SK-N-SH (cell line): ENCODE measurements at regions not wholly inside any gene's neighbourhood (a gene's known extent, or its start where the extent isn't known, plus 50 kb on each side); places are given as distances from the start of the nearest gene placed in this dataset.

Experiments
- CTCF ChIA-PET: fragments of 300-600, 350-600 bp; formaldehyde crosslinking; extraction: SDS; loops from one replicate; lab custom pipeline; 2021; lab: Yijun Ruan, JAX
- POLR2A ChIA-PET: fragments of 350-600 bp; sonication (Branson Sonifier 250); formaldehyde crosslinking; extraction: SDS; loops from one replicate; lab custom pipeline; 2020; ENCODE audit warnings: antibody characterized with exemption, inconsistent platforms; lab: Yijun Ruan, JAX
- DNase-seq: peaks from one replicate; pipeline ENCODE4 v3.0.0; 2012
- H2AFZ ChIP-seq: fragments of 200-600 bp; sonication (generic); 2 replicates; pipeline ENCODE4 v1.8.1; 2016; ENCODE audit warnings: antibody characterized with exemption, mild to moderate bottlenecking, low read depth
- H3F3A ChIP-seq: fragments of 200-600 bp; sonication (generic); replicated peaks from 2 replicates; pipeline ENCODE3; 2016; ENCODE audit warnings: antibody characterized with exemption, mild to moderate bottlenecking; ENCODE audit not compliant: insufficient read depth
- H3K27ac ChIP-seq, 2 experiments: fragments of 200-500 bp in 1 of 2; fragments of 200-600 bp in 1 of 2; sonication (Bioruptor generic) in 1 of 2; sonication (generic), shearing (Covaris generic) in 1 of 2; 2 replicates each; pipeline versions ENCODE4 v1.5.1 to v1.6.1; 2014 to 2016; ENCODE audit warnings: low read depth in 2 of 2, inconsistent platforms in 1 of 2, low read length in 1 of 2, mild to moderate bottlenecking in 1 of 2, mixed read lengths in 1 of 2
- H3K27me3 ChIP-seq: fragments of 200-600 bp; sonication (generic), shearing (Covaris generic); 2 replicates; pipeline ENCODE4 v1.6.1; 2016; ENCODE audit warnings: mixed run types; ENCODE audit not compliant: insufficient read depth
- H3K36me3 ChIP-seq, 2 experiments: fragments of 200-500 bp in 1 of 2; fragments of 200-600 bp in 1 of 2; sonication (Bioruptor generic) in 1 of 2; sonication (generic) in 1 of 2; replicated peaks in 1 of 2; 2 replicates each; pipeline versions ENCODE3 to v1.5.1; 2014 to 2016; ENCODE audit warnings: low read length in 1 of 2, mild to moderate bottlenecking in 1 of 2; ENCODE audit not compliant: insufficient read depth in 2 of 2, control insufficient read depth in 1 of 2
- H3K4me1 ChIP-seq, 2 experiments: fragments of 200-500 bp in 1 of 2; fragments of 200-600 bp in 1 of 2; sonication (Bioruptor generic) in 1 of 2; sonication (generic), shearing (Covaris generic) in 1 of 2; 2 replicates each; pipeline versions ENCODE4 v1.5.1 to v1.6.1; 2014 to 2016; ENCODE audit warnings: low read depth in 1 of 2, low read length in 1 of 2, mixed run types in 1 of 2; ENCODE audit not compliant: insufficient read depth in 2 of 2, control insufficient read depth in 1 of 2
- H3K4me2 ChIP-seq: fragments of 200-600 bp; sonication (generic), shearing (Covaris generic); 2 replicates; pipeline ENCODE4 v1.6.1; 2017; ENCODE audit warnings: mixed run types
- H3K4me3 ChIP-seq, 2 experiments: fragments of 200-500 bp in 1 of 2; fragments of 200-600 bp in 1 of 2; sonication (Bioruptor generic) in 1 of 2; sonication (generic), shearing (Covaris generic) in 1 of 2; 2 replicates each; pipeline versions ENCODE4 v1.5.1 to v1.8.1; 2014 to 2016; ENCODE audit warnings: low read depth in 2 of 2, inconsistent platforms in 1 of 2, low read length in 1 of 2, mild to moderate bottlenecking in 1 of 2, mixed read lengths in 1 of 2, moderate library complexity in 1 of 2
- H3K79me2 ChIP-seq: fragments of 200-600 bp; sonication (generic); 2 replicates; pipeline ENCODE4 v1.8.1; 2017; ENCODE audit warnings: mild to moderate bottlenecking; ENCODE audit not compliant: insufficient read depth
- H3K9ac ChIP-seq: fragments of 200-600 bp; sonication (generic); 2 replicates; pipeline ENCODE4 v1.6.1; 2017; ENCODE audit warnings: mixed run types
- H3K9me2 ChIP-seq: fragments of 200-600 bp; sonication (generic); 2 replicates; pipeline ENCODE4 v1.6.1; 2017; ENCODE audit warnings: mixed run types
- H3K9me3 ChIP-seq: fragments of 200-600 bp; sonication (generic); 2 replicates; pipeline ENCODE4 v1.6.1; 2017; ENCODE audit warnings: mixed run types, mild to moderate bottlenecking, moderate library complexity
- H4K20me1 ChIP-seq: fragments of 200-600 bp; sonication (generic); 2 replicates; pipeline ENCODE4 v1.6.1; 2017; ENCODE audit warnings: mild to moderate bottlenecking, mixed run types; ENCODE audit not compliant: insufficient read depth
- EP300 ChIP-seq, 2 experiments: IDR thresholded peaks; 2 replicates each; pipeline versions ENCODE4 v1.4.0 to v1.6.1; 2012; ENCODE audit warnings: borderline replicate concordance in 1 of 2, low read depth in 1 of 2, low read length in 1 of 2
- EZH2phosphoT487 ChIP-seq: fragments of 200-600 bp; sonication (generic); IDR thresholded peaks from 2 replicates; pipeline ENCODE4 v1.6.1; 2017; ENCODE audit warnings: low read depth, mixed run types, mild to moderate bottlenecking, antibody characterized with exemption, moderate library complexity, borderline replicate concordance
- FOSL2 ChIP-seq: IDR thresholded peaks from 2 replicates; pipeline ENCODE4 v1.4.0; 2012; ENCODE audit warnings: low read depth, mild to moderate bottlenecking, moderate library complexity, borderline replicate concordance
- FOXJ3 ChIP-seq: sonication (generic); formaldehyde crosslinking; IDR thresholded peaks from 2 replicates; pipeline ENCODE4 v1.5.1; 2020; ENCODE audit warnings: mild to moderate bottlenecking, missing genetic modification reagents
- GATA2 ChIP-seq: sonication (generic); formaldehyde crosslinking; IDR thresholded peaks from 2 replicates; pipeline ENCODE4 v1.5.0; 2020; ENCODE audit warnings: mild to moderate bottlenecking, missing genetic modification reagents
- MXI1 ChIP-seq: IDR thresholded peaks from 2 replicates; pipeline ENCODE4 v1.6.1; 2012; ENCODE audit warnings: mild to moderate bottlenecking, low read depth, low read length, improper control_type of control experiment
- NFIC ChIP-seq: IDR thresholded peaks from 2 replicates; pipeline ENCODE4 v1.4.0; 2012; ENCODE audit warnings: borderline replicate concordance
- NRF1 ChIP-seq: IDR thresholded peaks from 2 replicates; pipeline ENCODE4 v1.6.1; 2012; ENCODE audit warnings: low read depth, mild to moderate bottlenecking, low read length
- POLR2AphosphoS5 ChIP-seq: IDR thresholded peaks from 2 replicates; pipeline ENCODE4 v1.6.1; 2012; ENCODE audit warnings: low read depth, low read length
- RCOR1 ChIP-seq: fragments of 150-350 bp; IDR thresholded peaks from 2 replicates; pipeline ENCODE4 v1.6.1; 2017; ENCODE audit warnings: antibody characterized with exemption, low read length
- TCF12 ChIP-seq: IDR thresholded peaks from 2 replicates; pipeline ENCODE4 v1.4.0; 2012
- TEAD4 ChIP-seq: IDR thresholded peaks from 2 replicates; pipeline ENCODE4 v1.4.0; 2012; ENCODE audit warnings: mild to moderate bottlenecking, borderline replicate concordance; ENCODE audit not compliant: insufficient read depth
- WGBS: methylation state at CpG from one replicate; pipeline ENCODE4 v1.1.6; 2017; ENCODE audit warnings: low lambda C conversion rate; 5-methylcytosine and 5-hydroxymethylcytosine counted together
- TF ChIP-seq, protein P1 (sequence below): fragments of 150-350 bp; IDR thresholded peaks from 2 replicates; pipeline ENCODE4 v1.6.1; 2016; ENCODE audit warnings: mild to moderate bottlenecking, low read depth, low read length
- TF ChIP-seq, protein P2 (sequence below): IDR thresholded peaks from 2 replicates; pipeline ENCODE4; 2012
- TF ChIP-seq, protein P3 (sequence below): IDR thresholded peaks from 2 replicates; pipeline ENCODE4 v1.4.0; 2012; ENCODE audit warnings: low read depth
- TF ChIP-seq, protein P4 (sequence below): fragments of 200-600 bp; sonication (generic); IDR thresholded peaks from 2 replicates; pipeline ENCODE4 v1.6.1; 2017; ENCODE audit warnings: antibody characterized with exemption, mild to moderate bottlenecking, moderate library complexity
- TF ChIP-seq, protein P5 (sequence below): IDR thresholded peaks from 2 replicates; pipeline ENCODE4 v1.6.1; 2012; ENCODE audit warnings: mild to moderate bottlenecking, low read depth, low read length, moderate library complexity

DNA sequence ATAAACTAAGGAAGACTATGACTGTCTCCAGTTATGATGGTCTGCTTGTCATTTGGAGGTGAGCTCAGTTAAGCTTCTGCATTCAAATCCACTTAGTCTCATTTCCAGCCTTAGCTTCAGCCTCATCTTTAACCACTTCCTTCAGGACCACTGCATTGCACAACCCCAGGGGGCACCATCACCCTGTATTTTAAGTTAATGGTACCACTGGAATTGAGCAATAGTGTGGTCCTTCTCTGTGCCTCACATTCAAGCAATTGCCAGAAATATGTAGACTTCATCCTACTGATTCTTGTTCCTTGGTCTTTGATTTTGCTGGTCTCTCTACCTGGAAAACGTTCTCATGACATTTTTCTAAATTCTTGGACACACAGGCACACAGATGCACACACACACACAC lies 131.5 kb upstream of the PTPN3 start:
- WGBS, result 0% methylated on average over 1 of the region's 1 CpG
- H3K4me2 ChIP-seq, result no peak overlapping the region
- H3K9me3 ChIP-seq, result no peaks in the 10 kb centered on the region
- no peak overlapping the region for H3K27ac ChIP-seq
- POLR2A ChIA-PET, result no interaction called here
- H3K27me3 ChIP-seq, result peaks cover 24% of the 10 kb centered on the region; the same call in 1 of the 2 replicates
- no peak overlapping the region for H3K9ac ChIP-seq
- no peak for DNase-seq
- H3K79me2 ChIP-seq, result no peaks in the 10 kb centered on the region
- no peaks in the 10 kb centered on the region for H3K4me1 ChIP-seq
- no peak overlapping the region for H3K4me3 ChIP-seq
- CTCF ChIA-PET, result no interaction called here
- H3F3A ChIP-seq, result no peaks in the 10 kb centered on the region
- no peaks in the 10 kb centered on the region for H3K36me3 ChIP-seq
- TF ChIP-seq POLR2AphosphoS5 (no peak), NFIC (no peak), FOSL2 (no peak), MXI1 (no peak), EP300 (IDR thresholded peaks at IDR 0.05; ENCODE audit: borderline replicate concordance in 1 of 2, low read depth in 1 of 2, low read length in 1 of 2) (no peak), EZH2phosphoT487 (no peak)
- TF ChIP-seq, protein P1, sequence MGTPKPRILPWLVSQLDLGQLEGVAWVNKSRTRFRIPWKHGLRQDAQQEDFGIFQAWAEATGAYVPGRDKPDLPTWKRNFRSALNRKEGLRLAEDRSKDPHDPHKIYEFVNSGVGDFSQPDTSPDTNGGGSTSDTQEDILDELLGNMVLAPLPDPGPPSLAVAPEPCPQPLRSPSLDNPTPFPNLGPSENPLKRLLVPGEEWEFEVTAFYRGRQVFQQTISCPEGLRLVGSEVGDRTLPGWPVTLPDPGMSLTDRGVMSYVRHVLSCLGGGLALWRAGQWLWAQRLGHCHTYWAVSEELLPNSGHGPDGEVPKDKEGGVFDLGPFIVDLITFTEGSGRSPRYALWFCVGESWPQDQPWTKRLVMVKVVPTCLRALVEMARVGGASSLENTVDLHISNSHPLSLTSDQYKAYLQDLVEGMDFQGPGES, result no peak
- TF ChIP-seq, protein P2, sequence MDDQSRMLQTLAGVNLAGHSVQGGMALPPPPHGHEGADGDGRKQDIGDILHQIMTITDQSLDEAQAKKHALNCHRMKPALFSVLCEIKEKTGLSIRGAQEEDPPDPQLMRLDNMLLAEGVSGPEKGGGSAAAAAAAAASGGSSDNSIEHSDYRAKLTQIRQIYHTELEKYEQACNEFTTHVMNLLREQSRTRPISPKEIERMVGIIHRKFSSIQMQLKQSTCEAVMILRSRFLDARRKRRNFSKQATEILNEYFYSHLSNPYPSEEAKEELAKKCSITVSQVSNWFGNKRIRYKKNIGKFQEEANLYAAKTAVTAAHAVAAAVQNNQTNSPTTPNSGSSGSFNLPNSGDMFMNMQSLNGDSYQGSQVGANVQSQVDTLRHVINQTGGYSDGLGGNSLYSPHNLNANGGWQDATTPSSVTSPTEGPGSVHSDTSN, result no peak
- H2AFZ ChIP-seq, result no peak overlapping the region
- H3K9me2 ChIP-seq, result no peaks in the 10 kb centered on the region
- H4K20me1 ChIP-seq, result no peaks in the 10 kb centered on the region

DNA sequence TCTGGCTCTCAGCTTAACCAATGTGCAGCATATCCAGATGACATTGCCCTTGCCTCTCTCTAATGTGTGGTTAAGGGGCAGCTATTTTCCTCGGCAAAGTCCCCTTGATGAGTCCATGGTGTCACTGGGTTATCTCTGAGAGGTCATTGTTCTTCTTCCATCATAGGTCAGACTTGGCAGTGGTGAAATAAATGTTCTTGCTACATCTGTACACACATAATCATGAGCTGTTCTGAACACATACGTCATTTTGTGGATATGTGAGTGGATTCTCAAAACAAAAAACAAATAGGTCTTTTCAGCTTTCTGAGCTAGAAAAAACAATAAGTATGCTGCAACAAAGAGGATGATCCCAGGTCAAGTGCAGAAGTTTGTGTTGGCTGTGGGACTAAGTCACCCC lies 134.7 kb upstream of the PTPN3 start:
- TF ChIP-seq, protein P3, sequence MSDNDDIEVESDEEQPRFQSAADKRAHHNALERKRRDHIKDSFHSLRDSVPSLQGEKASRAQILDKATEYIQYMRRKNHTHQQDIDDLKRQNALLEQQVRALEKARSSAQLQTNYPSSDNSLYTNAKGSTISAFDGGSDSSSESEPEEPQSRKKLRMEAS, result no peak
- TF ChIP-seq, protein P2, result no peak
- TF ChIP-seq FOSL2 (no peak), TCF12 (no peak), TEAD4 (no peak), FOXJ3 (no peak), RCOR1 (no peak), NFIC (no peak), EZH2phosphoT487 (no peak), NRF1 (no peak), GATA2 (CRISPR knock-in tag) (no peak)
- TF ChIP-seq, protein P4, sequence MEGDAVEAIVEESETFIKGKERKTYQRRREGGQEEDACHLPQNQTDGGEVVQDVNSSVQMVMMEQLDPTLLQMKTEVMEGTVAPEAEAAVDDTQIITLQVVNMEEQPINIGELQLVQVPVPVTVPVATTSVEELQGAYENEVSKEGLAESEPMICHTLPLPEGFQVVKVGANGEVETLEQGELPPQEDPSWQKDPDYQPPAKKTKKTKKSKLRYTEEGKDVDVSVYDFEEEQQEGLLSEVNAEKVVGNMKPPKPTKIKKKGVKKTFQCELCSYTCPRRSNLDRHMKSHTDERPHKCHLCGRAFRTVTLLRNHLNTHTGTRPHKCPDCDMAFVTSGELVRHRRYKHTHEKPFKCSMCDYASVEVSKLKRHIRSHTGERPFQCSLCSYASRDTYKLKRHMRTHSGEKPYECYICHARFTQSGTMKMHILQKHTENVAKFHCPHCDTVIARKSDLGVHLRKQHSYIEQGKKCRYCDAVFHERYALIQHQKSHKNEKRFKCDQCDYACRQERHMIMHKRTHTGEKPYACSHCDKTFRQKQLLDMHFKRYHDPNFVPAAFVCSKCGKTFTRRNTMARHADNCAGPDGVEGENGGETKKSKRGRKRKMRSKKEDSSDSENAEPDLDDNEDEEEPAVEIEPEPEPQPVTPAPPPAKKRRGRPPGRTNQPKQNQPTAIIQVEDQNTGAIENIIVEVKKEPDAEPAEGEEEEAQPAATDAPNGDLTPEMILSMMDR, result no peak
- TF ChIP-seq, protein P5, sequence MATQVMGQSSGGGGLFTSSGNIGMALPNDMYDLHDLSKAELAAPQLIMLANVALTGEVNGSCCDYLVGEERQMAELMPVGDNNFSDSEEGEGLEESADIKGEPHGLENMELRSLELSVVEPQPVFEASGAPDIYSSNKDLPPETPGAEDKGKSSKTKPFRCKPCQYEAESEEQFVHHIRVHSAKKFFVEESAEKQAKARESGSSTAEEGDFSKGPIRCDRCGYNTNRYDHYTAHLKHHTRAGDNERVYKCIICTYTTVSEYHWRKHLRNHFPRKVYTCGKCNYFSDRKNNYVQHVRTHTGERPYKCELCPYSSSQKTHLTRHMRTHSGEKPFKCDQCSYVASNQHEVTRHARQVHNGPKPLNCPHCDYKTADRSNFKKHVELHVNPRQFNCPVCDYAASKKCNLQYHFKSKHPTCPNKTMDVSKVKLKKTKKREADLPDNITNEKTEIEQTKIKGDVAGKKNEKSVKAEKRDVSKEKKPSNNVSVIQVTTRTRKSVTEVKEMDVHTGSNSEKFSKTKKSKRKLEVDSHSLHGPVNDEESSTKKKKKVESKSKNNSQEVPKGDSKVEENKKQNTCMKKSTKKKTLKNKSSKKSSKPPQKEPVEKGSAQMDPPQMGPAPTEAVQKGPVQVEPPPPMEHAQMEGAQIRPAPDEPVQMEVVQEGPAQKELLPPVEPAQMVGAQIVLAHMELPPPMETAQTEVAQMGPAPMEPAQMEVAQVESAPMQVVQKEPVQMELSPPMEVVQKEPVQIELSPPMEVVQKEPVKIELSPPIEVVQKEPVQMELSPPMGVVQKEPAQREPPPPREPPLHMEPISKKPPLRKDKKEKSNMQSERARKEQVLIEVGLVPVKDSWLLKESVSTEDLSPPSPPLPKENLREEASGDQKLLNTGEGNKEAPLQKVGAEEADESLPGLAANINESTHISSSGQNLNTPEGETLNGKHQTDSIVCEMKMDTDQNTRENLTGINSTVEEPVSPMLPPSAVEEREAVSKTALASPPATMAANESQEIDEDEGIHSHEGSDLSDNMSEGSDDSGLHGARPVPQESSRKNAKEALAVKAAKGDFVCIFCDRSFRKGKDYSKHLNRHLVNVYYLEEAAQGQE, result no peak
- TF ChIP-seq, all 33 proteins: peak for 0
- ChIA-PET CTCF (no interaction called here), POLR2A (no interaction called here)
- 2% methylated on average over 2 of the region's 2 CpGs for WGBS
- H3K79me2 ChIP-seq, result no peaks in the 10 kb centered on the region
- H3K4me2 ChIP-seq, result no peak overlapping the region
- no peak overlapping the region for H3K27ac ChIP-seq
- no peaks in the 10 kb centered on the region for H3K36me3 ChIP-seq
- H3K9ac ChIP-seq, result no peak overlapping the region
- no peak overlapping the region for H3K4me3 ChIP-seq
- no peak for DNase-seq
- no peaks in the 10 kb centered on the region for H3K9me2 ChIP-seq
- H4K20me1 ChIP-seq, result no peaks in the 10 kb centered on the region
- no peaks in the 10 kb centered on the region for H3K4me1 ChIP-seq
- no peak overlapping the region for H2AFZ ChIP-seq
- H3K27me3 ChIP-seq, result peaks cover 21% of the 10 kb centered on the region; the same call in 1 of the 2 replicates
- H3K9me3 ChIP-seq, result no peaks in the 10 kb centered on the region
- no peaks in the 10 kb centered on the region for H3F3A ChIP-seq
